ENCODE measurements at regions not wholly inside any gene's neighbourhood (a gene's known extent, or its start where the extent isn't known, plus 50 kb on each side); places are given as distances from the start of the nearest gene placed in this dataset.
"Not testable (repeated sequence)": the region's sequence is repeated elsewhere in the genome, so short reads cannot be mapped to it uniquely, and the experiment has no call there.

GRCh38 chr1:100597061-100597741 is 59.3 kb downstream of the GPR88 start:
- DNase-seq: peak; percentile 83

GRCh38 chr1:100597784-100598183 is 59.8 kb downstream of the GPR88 start:
- peak; percentile 47 for DNase-seq

- DNase-seq: not testable (repeated sequence)
Measured at GRCh38 chr1:100600377-100600776, 62.4 kb downstream of the GPR88 start.

- DNase-seq: not testable (repeated sequence)
Measured at GRCh38 chr1:100602028-100602427, 64.1 kb downstream of the GPR88 start.

GRCh38 chr1:100604372-100604771 is 66.4 kb downstream of the GPR88 start:
- DNase-seq: no peak

GRCh38 chr1:100606438-100606837 is 68.5 kb downstream of the GPR88 start:
- peak; percentile 68 for DNase-seq

- no peak for DNase-seq
Measured at GRCh38 chr1:100607628-100608240, 69.8 kb downstream of the GPR88 start.

GRCh38 chr1:100609849-100610248 is 71.9 kb downstream of the GPR88 start:
- no peak for DNase-seq

GRCh38 chr1:100611086-100611485 is 73.1 kb downstream of the GPR88 start:
- DNase-seq: no peak

- DNase-seq: no peak
Measured at GRCh38 chr1:100612540-100612939, 74.6 kb downstream of the GPR88 start.

GRCh38 chr1:100613817-100614559 is 76.0 kb downstream of the GPR88 start:
- DNase-seq: no peak

GRCh38 chr1:100614570-100614969 is 76.6 kb downstream of the GPR88 start:
- DNase-seq: peak; percentile 62

- no peak for DNase-seq
Measured at GRCh38 chr1:100615686-100616085, 77.7 kb downstream of the GPR88 start.

- no peak for DNase-seq
Measured at GRCh38 chr1:100616121-100616621, 78.2 kb downstream of the GPR88 start.

GRCh38 chr1:100622037-100622436 is 84.1 kb downstream of the GPR88 start:
- peak; percentile 26 for DNase-seq

- no peak for DNase-seq
Measured at GRCh38 chr1:100622506-100622905, 84.6 kb downstream of the GPR88 start.

GRCh38 chr1:100622966-100623762 is 85.2 kb downstream of the GPR88 start:
- no peak for DNase-seq

GRCh38 chr1:100624886-100625610 is 87.1 kb downstream of the GPR88 start:
- no peak for DNase-seq

- DNase-seq: no peak
Measured at GRCh38 chr1:100626397-100626796, 88.5 kb downstream of the GPR88 start.

- DNase-seq: peak; percentile 26
Measured at GRCh38 chr1:100627054-100627716, 89.2 kb downstream of the GPR88 start.

GRCh38 chr1:100627936-100628335 is 90.0 kb downstream of the GPR88 start:
- DNase-seq: no peak

- DNase-seq: no peak
Measured at GRCh38 chr1:100628631-100629081, 90.7 kb downstream of the GPR88 start.

Data from OCI-M1 (cell line).